ENCODE measurements at regions not wholly inside any gene's neighbourhood (a gene's known extent, or its start where the extent isn't known, plus 50 kb on each side); places are given as distances from the start of the nearest gene placed in this dataset.

GRCh38 chr3:177427540-177427939, 230.3 kb upstream of the TBL1XR1 start:
- intact Hi-C loops (cut with micrococcal nuclease; ENCODE audit: unreplicated experiment) (no loop called here), in situ Hi-C loops (cut with HindIII; ENCODE audit: extremely low pct_ligation_motif_present, low pct_unique_long_range_greater_than_20kb) (loop anchor here (25.0 kb wide), 1 partner anchor 915 kb away; no protein-coding TSS in a partner anchor)
- DNase-seq (ENCODE audit: low spot score) (no peak), ATAC-seq (no peak), FAIRE-seq (no peak)
- ChIA-PET CTCF (ENCODE audit: low intra/inter-chr PET ratio, low total read pairs) (no interaction called here), POLR2A (no interaction called here)
- 13% methylated on average over 1 of the region's 1 CpG for WGBS (ENCODE audit: low lambda C conversion rate)
- Histone ChIP-seq H3K4me3 (replicated peaks in 1 of 3; ENCODE audit: insufficient read depth in 1 of 3, low read depth in 2 of 3, low read length in 3 of 3) (no peak overlapping the region), H3K27ac (ENCODE audit: extremely low read length, insufficient read depth, low read length) (no peak overlapping the region), H3K79me2 (ENCODE audit: insufficient read depth, low read length) (no peaks in the 10 kb centered on the region), H2AFZ (ENCODE audit: low read length) (no peak overlapping the region), H3K36me3 (replicated peaks in 1 of 2; ENCODE audit: control insufficient read depth in 1 of 2, insufficient read depth in 2 of 2, low read length in 2 of 2) (no peaks in the 10 kb centered on the region), H3K9me3 (ENCODE audit: low read length) (no peaks in the 10 kb centered on the region), H3K27me3 (ENCODE audit: control insufficient read depth in 1 of 2, insufficient read depth in 2 of 2, low read length in 2 of 2) (no peaks in the 10 kb centered on the region), H3K9ac (ENCODE audit: insufficient read depth, low read depth, low read length) (no peak overlapping the region), H3K4me1 (ENCODE audit: insufficient read depth, low read length) (no peaks in the 10 kb centered on the region), H3K4me2 (ENCODE audit: low read depth, low read length) (no peak overlapping the region), H4K20me1 (ENCODE audit: insufficient read depth, low read length) (no peaks in the 10 kb centered on the region)
- no TSS peak for BruUV-seq (replicated peaks)
- TF ChIP-seq REXO4 (CRISPR knock-in tag; IDR thresholded peaks at IDR 0.05; ENCODE audit: borderline replicate concordance) = no peak
- TF ChIP-seq ZNF841 (CRISPR knock-in tag; IDR thresholded peaks at IDR 0.05; ENCODE audit: borderline replicate concordance) = no peak
- TF ChIP-seq PHF5A (CRISPR knock-in tag; IDR thresholded peaks at IDR 0.05; ENCODE audit: low read depth, unreplicated experiment) = no peak
- TF ChIP-seq NFATC3 (CRISPR knock-in tag; IDR thresholded peaks at IDR 0.05) = no peak
- TF ChIP-seq ZNF225 (CRISPR knock-in tag; IDR thresholded peaks at IDR 0.05) = no peak
- no peak for TF ChIP-seq ZXDC (CRISPR knock-in tag; IDR thresholded peaks at IDR 0.05)
- TF ChIP-seq CENPBD1 (CRISPR knock-in tag; IDR thresholded peaks at IDR 0.05; ENCODE audit: borderline replicate concordance, low read depth) = no peak
- TF ChIP-seq SIN3B (IDR thresholded peaks at IDR 0.05; ENCODE audit: low read length) = no peak
- TF ChIP-seq DMTF1 (CRISPR knock-in tag; IDR thresholded peaks at IDR 0.05) = no peak
- TF ChIP-seq SRSF1 (optimal IDR thresholded peaks at IDR 0.05; ENCODE audit: low read depth, low read length) = no peak
- TF ChIP-seq ZSCAN20 (CRISPR knock-in tag; IDR thresholded peaks at IDR 0.05; ENCODE audit: borderline replicate concordance) = no peak
- no peak for TF ChIP-seq CEBPB (IDR thresholded peaks at IDR 0.05; ENCODE audit: borderline replicate concordance, low read depth, low read length)
- no peak for TF ChIP-seq ZNF878 (CRISPR knock-in tag; IDR thresholded peaks at IDR 0.05)
- no peak for TF ChIP-seq REL (CRISPR knock-in tag; conservative IDR thresholded peaks at IDR 0.05)
- no peak for TF ChIP-seq HMGXB4 (CRISPR knock-in tag; IDR thresholded peaks at IDR 0.05; ENCODE audit: borderline replicate concordance in 1 of 2, low read depth in 1 of 2)
- no peak for TF ChIP-seq ZNF317 (CRISPR knock-in tag; IDR thresholded peaks at IDR 0.05)
- TF ChIP-seq RBM39 (IDR thresholded peaks at IDR 0.05; ENCODE audit: low read depth, low read length, poor library complexity, severe bottlenecking) = no peak
- no peak for TF ChIP-seq ZNF337 (CRISPR knock-in tag; IDR thresholded peaks at IDR 0.05; ENCODE audit: borderline replicate concordance, low read depth)
- TF ChIP-seq PHF21A (CRISPR knock-in tag; IDR thresholded peaks at IDR 0.05) = no peak
